ENCODE measurements at regions not wholly inside any gene's neighbourhood (a gene's known extent, or its start where the extent isn't known, plus 50 kb on each side); places are given as distances from the start of the nearest gene placed in this dataset.

DNA sequence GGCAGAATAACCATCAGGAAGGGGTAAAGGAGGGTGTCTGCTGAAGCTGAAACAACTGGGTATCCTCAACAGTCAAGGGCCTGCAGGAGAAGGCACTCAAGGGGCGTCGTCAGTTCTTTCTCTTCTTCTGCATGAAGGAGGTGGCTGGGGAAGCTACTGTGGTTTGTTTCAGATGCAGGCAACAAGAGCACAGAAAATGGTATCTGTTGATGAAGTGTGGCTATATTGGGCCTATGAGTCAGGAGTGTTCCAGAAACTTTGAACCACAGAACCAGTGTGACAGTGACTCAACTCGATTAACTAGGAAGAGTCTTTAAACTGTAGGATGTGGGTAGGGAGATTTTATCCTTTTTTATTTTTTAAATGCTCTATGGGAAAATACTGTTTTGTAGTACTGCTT is 686.3 kb downstream of the FGF9 start:
- no peak for DNase-seq

DNA sequence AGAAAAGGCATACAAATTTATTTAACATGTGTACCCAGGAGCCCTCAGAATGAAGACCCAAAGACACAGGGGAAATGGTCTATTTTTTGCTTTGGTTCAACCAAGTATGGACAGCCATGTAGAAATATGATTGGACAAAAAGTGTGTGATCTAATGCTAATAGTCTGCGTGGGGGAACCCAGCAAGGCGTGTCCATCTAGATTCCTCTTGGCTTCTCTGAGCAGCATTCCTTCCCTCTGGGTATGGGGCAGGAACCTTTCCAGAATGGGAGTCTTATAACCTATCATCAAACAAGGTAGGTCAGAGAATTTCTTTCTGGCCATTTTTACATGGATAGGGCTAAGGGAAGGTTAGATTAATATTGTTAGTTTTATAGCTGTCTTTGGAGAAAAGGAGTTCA is 698.2 kb downstream of the FGF9 start:
- DNase-seq = no peak

DNA sequence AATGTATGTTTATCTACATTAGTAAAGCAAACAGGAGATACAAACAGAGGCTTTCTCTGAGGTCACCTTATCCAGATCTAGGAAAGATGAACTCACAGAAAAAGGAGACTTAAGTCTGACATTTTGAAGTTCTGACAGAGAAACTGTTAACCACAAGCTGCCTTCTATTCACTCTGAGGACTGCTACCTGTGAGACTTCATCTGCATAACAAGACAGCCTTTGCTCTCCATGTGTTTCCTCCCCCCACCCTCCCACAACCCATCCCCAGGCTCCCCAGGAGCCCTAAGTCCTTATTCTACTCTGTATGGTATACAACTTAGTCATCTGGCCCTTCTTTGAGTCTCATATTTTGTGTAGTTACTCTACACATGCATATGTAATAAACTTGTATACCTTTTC is 699.0 kb downstream of the FGF9 start:
- DNase-seq = no peak

DNA sequence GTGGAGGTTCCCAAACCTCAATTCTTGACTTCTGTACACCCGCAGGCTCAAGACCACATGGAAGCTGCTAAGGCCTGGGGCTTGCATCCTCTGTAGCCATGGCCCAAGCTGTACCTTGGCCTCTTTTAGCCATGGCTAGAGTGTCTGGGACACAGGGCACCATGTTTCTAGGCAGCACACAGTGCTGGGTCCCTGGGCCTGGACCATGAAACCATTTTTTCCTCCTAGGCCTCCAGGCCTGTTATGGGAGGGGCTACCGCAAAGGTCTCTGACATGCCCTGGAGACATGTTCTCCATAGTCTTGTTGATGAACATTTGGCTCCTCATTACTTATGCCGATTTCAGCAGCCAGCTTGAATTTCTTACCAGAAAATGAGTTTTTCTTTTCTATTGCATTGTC is 701.4 kb downstream of the FGF9 start:
- DNase-seq = no peak

DNA sequence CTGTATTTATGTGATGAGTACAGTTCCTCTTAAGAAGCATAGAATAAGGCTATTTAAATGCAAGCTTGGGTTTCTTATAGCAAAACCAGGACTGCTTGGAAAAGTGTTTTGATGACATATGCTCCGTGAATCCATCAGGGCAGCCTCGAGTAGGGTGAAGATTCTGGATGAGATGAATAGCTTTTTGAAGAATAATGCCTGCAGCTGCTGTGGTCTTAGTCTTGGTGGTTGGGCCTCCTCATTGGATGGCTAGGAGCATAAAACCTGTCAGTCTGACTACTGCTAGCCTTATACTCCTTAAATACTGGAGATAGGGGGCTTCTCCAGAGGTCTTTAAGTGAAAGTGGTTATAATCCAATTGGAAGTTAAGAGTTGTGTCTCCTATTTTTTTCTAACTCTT is 704.3 kb downstream of the FGF9 start:
- no peak for DNase-seq

DNA sequence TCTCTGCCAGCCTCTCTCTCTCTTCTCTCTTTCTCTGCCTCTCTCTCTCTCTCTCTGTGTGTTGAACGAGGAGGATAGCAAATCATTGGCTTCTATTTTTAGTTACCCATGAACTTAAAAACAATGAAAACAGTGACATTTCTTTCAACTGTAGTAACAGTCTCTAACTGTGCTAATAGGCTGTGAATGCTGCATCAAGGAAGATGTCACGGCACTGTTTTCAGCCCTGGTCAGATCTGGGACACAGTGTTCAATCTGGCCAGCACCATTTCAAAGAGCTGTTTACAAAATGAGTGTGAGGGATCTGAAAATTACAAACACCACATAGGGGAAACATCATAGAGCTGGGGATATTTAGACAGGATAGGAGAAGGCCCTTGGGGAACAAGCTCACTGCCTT is 717.0 kb downstream of the FGF9 start:
- no peak for DNase-seq

DNA sequence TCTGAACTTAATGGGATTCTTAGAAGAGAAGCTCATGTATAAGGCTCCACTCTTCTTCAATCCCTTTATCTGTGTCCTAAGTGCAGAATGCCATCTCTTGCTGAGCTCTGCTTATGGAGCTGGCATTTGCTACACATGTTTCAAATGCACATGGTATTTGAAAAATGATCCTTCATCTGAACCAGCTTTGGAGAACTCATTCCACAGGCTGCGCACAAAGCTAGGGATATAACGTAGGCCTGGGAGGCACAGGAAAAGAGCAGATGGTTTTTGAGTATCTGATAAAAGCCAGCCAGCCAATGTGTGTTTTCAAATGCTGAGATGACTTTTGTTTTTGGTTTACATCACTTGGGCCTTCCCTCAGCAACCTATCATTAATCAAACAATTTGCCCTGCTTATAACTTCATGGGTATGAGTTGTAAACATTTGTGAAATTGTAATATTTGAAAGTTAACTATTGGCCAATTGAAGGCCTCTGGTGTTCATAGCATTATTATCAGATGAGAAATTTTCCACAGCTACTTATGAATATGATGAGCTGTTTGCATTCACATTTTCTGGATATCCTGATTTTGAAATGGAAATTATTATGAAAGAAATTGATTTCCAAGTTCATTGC is 729.0 kb downstream of the FGF9 start:
- no peak for DNase-seq

DNA sequence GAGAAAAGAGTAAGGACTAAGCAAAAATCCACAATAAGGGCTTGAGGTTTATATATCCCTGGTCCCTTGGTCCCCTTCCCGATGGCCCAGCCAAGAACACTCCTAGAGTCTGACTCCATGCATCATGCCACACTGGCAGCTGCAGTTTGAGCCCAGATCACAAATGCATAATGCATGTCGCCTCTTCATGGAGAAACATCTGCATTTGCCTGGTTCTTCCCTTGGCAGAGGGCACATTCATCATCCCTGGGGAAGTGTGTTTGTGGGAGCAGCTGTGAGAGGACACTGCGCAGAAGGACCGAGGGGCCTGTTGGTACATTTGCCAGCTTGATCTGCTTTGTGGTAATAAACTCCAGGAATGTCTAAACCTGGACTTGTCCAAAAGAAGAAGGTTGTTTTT is 731.8 kb downstream of the FGF9 start:
- DNase-seq = no peak

DNA sequence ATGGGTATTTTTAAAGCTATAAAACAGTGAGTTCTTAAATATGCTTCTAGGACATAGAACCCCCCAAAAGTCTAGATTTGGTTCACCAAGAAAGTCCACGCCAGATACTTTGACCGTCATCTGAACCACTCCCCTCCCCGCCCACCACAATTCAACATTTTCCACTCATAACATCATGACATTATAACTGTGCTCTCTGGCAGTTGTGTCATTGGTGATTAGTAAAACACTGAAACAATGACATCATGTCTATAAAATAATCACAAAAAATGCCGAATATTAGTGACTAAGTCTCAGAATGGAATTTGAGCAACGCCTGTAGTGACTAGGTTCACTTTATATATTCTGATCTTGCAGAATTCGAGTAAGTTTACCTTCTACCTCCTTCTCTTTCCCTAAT is 732.3 kb downstream of the FGF9 start:
- no peak for DNase-seq

DNA sequence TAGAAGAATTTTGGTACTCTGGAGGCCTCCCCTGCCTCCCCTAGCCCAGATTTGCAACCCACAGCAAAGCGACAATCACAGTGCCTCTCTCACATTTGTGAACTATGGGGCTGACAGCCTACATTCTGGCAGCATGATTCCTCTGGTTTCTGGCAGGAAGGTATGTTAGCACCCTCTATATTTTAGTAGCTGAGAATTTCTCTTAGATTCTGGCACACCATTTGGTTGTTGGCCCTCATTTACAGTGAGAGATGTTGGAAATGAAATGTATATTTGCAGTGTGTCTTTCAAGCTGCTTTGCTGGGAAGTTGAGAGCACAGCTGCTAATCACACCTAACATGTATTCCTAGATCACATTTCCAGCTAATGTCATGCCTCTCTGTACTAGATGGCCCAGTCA is 735.0 kb downstream of the FGF9 start:
- DNase-seq = no peak

DNA sequence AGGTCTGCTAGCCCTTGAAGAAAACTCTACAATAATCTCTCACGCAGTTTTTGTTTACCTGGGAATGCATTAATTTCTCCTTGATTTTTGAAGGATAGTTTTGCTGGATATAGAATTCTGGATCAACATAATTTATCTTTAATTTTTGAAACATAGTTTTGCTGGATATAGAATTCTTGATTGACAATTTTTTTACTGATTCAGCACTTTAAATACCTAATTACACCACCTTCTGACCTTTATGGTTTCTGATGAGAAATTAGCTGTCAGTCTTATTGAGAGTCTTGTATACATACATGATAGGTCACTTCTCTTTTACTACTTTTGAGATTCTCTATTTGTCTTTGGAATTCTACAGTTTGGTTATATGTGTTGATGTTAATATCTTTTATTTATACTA is 741.6 kb downstream of the FGF9 start:
- DNase-seq = no peak

DNA sequence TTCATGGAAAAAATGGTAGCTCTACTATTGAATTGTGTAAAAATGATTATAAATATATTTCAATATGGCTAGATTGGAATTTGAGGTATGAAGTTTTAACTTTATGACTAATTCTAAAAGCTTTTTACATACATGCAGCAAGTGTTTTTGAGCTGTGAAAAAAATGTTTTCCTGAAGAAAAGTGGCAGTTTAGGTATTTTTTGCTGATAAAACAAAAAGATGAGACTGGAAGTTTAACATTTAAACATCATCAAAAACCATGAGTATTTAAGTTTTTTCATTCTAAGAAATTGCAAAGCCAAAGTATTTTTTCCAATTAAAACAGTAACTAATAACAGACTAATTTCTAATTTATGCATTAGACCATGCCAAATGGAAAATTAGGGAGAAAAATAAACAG is 751.1 kb downstream of the FGF9 start:
- DNase-seq = no peak

DNA sequence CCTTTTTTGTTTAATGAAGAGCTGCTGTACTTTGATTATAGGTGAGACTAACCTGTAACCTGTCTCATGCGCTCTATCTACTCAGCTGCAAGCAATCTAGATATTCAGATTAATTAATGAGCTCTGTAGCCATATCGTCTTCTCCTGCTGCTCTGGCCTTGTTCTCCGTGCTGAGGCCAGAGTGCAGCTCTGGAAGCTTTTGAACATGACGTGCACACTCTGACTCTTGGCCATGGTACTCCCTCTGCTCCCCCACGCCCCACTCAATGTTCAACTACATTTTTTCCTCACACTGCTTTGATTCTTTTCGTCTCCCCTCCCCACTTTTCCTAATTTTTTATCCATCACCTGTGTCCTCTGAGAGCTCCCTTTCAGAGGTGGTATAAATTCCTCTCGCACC is 751.8 kb downstream of the FGF9 start:
- DNase-seq = no peak

DNA sequence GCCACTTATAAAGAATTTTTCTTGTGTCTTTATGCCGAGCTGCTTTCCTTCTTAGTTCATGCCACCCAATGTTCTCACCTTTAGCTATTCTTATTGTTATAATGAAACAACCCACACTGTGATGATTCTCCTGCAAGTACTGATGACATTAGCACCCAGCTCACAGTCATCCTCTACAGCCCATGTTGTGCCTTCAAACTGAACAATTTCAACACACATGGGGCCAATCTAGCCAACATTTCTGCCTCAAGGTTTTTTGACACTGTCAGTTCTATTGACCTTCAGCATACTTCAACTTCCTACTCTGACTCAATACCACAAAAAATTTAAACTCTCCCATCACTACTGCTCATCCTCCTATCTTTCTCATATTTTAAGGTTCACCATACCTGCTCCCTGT is 752.4 kb downstream of the FGF9 start:
- no peak for DNase-seq

DNA sequence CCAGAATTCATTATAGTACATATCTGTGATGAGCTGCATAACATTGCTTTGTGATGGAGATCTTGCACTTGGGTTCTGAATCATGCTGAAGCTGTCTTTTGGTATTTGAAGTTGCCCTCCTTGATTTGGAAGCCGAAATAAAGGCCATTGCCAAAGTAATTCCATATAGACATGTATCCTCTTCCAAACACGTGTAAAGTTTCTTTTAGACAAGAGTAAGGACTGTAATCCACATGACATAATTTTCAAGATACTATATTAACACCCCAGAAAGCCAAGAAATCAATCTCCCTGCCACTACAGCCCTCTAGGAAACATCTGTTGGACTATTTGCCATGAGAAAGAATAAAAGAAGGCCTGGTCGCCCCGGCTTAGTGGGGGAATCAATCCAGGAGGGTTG is 754.2 kb downstream of the FGF9 start:
- DNase-seq = no peak

DNA sequence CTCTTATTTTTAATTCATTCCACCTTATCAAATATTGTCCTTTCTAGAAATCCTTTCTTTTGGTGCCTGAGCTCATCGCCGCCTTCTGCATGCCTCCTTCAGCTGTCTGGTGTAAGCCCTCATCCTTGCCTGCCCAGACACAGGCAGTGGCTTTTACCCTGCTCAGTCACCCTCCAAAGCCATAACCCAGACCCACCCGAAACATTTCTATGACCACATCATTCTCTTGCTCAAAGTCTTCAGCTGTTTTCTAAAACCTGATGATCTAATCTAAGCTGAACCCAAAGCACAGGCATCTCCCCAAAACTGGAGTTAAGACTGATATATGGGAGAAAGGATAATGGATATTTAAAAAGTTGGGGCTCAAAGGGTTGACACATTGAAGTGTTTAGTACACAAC is 753.7 kb upstream of the SGCG start:
- DNase-seq = no peak

DNA sequence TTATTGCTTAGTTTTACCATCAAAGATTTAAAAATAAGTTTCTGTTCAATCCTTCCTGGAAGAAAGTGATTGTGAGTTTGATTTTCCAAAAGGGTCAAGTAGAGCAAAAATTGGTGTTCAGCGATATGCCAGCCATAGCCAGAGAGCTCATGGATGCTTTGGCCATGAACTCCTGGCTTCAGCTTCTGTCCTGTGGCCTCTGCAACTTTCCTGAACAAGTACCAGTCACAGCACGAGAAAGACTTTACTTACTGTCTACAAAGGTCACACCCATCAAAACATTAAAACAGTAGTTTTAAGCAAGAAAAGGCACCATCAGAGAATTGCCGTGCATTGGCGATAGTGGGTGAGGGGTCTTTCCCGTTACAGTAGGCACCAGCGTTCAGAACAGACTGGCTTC is 753.0 kb upstream of the SGCG start:
- no peak for DNase-seq

DNA sequence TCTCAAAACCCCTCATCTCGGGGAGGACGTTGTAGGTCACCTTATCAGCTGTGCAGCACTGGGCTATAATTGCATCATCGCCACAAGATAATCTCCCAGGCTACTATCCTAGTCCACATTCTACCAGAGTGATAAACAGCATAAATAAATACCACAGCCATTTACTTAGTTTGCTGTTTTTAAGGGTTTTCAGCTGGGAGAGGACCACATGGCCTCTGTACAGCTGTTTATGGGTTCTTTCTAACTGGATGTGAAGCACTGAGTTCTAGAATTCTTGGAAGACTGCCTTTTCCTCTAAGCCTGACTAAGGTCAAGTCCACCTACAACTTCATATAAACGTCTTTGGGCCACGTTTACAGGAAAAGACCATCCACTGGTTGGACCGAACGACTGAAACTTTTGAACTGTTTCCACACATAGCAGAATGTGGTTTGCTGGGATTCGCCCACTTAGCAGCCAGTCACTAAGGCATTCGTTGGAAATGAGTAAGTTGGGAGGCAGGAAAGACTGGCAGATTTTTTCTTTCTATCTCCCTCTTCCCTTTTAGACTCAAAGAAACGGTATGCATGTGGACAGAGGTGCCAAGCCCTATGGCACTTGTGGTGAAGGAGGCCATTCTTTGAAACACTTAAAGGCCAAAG is 752.5 kb upstream of the SGCG start:
- DNase-seq = no peak

DNA sequence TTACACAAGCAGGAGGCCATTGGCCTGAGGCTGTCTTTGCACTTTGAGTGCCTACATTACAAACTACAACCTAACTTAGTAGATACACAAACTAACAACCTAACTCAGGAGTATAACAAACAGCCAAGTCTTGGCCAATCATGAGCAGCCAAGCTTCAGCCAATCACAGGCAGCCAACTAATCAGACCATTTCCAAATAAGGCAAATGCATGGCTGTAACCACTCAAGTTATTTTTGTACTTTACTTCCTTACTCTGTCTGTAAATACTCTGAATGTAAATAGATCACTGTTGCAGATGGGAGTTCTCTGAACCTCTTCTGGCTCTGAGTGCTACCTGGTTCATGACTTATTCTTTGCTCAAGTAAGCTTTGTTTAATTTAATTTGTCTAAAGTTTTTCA is 748.1 kb upstream of the SGCG start:
- DNase-seq = no peak

DNA sequence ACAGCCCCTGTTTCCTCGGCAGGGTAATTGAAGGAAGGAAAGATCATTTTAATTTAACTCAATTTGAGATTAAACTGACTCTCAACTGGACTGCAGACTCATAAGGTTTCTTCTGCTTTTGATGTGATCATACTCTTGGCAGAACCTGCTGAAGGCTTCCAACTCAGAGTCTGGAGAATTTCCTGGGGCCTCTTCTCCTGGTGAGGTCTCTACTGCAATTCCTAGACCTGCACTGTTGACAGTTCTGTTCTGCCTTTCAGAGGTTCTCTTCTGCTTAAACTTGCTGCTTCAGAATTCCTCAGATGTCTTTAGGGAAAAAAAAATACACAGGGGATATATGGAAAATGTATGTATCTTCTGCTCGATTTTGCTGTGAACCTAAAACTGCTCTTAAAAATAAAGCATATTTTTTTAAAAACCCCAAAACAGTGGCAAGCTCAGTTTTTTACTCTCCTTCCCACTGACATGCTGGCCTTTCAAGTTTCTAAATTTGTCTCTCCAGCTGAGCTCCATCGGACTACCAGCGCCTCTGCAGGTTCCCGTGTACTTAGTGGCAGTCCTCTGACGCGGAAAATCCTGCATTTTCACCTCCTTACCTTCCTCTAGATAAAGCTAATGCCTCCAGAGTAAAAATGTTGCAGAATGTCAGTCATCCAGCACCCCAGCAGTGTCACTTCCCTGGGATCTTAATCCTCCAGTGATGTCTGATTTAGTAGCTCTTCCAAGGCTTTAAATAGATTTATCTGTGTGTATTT is 733.5 kb upstream of the SGCG start:
- DNase-seq = no peak

DNA sequence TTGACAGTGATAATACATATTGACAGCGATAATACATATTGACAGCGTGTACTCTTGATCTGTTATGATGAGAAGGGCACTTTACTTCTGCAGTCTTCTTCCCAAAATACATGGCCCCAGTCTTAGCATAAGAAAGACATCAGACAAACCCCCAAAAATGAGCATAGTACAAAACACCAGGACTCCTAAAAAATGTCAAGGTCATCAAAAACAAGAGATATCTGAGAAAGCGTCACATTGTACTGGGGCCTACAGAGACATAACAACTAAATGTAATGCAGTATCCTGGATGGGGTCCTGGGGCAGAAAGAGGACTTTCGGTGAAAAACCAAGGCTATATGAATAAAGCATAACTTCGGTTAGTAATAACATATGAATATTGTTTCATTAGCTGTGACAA is 731.5 kb upstream of the SGCG start:
- DNase-seq = no peak

DNA sequence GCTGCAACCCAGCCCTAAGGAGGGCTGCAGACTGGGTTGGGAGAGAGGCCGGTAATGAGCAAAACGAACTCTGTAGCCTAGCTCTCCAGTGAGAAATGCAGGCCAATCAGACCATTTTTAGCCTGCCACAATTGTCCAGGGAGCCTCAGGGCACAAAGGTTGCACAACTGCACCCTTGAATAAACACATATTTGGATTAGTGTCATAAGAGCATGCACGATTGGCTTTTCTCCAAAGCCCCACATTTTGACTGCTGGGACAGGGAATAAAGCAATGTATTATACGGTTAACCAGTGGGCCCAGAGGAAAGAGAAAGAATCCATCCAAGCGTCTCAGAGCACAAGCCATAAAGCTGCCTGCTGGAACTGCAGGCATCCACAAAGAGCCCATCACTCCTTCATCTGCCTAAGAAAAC is 729.4 kb upstream of the SGCG start:
- DNase-seq = no peak

DNA sequence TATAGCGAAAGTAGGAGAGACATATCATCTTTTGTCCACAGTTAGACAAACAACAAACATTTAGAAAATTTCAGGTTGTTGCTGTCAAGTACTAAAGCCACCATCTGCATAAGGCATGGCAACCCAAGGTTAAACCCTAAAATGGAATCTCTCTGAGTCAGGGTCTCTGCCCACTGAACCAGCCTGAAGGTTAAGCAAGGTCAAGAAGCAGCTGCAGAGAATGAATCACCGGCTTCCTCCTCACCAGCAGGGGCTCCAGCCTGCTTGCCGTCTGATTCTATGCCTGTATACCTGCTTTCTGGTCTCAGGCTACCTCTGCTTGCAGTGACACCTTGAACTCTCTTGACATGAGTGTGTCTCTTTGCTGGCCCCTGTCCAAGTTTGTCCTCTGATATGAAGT is 726.2 kb upstream of the SGCG start:
- DNase-seq = no peak

DNA sequence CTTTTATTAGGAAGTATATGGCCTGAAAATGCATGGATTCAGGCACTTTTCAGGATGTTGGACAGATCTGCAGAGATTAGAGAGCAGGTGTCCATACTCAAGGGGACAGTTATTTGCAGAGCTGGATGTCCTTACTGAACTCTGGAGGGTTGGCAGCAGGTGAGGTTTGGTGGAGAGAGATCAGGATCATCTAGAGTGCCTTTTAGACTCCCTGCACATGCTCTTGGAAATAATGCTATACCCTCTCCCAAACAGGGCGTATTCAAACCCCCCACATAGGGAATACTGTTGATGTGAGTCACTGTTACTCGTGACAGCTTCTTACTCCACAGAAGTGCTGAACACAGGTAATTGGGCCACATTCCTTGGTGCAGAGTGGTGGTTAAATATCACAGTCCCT is 725.7 kb upstream of the SGCG start:
- DNase-seq = no peak
